ENCODE measurements at regions not wholly inside any gene's neighbourhood (a gene's known extent, or its start where the extent isn't known, plus 50 kb on each side); places are given as distances from the start of the nearest gene placed in this dataset.

DNA sequence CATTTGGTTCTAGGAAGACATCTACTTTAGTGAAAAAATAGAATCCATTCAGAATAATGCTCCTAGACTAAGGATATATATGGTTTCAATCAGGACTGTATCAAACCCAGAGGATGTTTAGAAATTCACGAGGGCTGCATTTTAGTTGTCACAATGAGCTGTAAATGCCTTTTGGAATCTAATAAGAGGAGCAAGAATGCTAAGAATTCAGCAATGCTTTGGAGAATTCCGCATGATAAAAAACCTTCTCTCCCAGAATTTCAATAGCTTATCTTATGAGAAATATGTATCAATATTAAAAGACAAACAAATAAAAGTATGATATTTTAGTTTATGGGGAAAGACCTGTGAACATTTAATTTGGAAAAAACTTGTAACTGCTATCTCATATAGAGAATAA lies 885.1 kb downstream of the ZPLD1 start:
- H3K27me3 Mint-ChIP-seq, result no peaks in the 10 kb centered on the region
- no peak for DNase-seq (ENCODE audit: extremely low spot score, unreplicated experiment)

DNA sequence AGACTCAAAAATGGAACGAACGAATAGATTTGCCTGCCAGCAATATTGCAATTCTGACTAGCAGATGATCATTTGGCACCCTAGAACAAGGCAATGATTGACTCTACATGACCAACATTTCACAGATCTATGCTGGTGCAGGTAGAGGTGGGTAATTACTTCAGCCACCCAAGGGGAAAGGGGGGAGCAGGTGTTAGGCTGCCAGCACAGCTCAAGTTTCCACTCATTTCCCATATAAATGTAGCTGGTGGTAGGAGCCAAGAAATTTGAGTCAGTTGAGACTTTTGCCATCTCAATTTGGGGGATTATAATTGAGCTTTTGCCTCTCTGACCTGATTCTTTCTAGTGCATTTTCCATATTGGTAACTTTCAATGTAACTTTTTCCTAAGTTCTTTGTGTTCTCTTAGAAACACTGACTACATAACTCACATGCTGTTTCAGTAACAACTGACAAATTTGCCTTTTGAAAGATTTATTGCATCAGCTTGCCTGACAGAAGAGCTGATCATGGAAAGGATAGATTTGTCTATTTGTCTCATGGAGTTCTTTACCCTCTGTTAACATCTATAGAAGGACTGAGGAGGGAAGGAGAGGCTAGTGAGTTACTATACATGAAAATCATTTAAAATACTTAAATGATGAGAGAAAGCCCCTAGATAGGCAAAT lies 902.5 kb downstream of the ZPLD1 start:
- Mint-ChIP-seq H3K9me3 (no peaks in the 10 kb centered on the region), H3K4me1 (ENCODE audit: unreplicated experiment) (no peaks in the 10 kb centered on the region), H3K27ac (no peak overlapping the region), H3K4me3 (no peak overlapping the region), H3K36me3 (no peaks in the 10 kb centered on the region), H3K27me3 (no peaks in the 10 kb centered on the region)
- no peak for DNase-seq (ENCODE audit: extremely low spot score, unreplicated experiment)
- TF ChIP-seq, protein P1, sequence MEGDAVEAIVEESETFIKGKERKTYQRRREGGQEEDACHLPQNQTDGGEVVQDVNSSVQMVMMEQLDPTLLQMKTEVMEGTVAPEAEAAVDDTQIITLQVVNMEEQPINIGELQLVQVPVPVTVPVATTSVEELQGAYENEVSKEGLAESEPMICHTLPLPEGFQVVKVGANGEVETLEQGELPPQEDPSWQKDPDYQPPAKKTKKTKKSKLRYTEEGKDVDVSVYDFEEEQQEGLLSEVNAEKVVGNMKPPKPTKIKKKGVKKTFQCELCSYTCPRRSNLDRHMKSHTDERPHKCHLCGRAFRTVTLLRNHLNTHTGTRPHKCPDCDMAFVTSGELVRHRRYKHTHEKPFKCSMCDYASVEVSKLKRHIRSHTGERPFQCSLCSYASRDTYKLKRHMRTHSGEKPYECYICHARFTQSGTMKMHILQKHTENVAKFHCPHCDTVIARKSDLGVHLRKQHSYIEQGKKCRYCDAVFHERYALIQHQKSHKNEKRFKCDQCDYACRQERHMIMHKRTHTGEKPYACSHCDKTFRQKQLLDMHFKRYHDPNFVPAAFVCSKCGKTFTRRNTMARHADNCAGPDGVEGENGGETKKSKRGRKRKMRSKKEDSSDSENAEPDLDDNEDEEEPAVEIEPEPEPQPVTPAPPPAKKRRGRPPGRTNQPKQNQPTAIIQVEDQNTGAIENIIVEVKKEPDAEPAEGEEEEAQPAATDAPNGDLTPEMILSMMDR (conservative IDR thresholded peaks at IDR 0.05), result no peak

More for the DNA sequence above, 885.1 kb downstream of the ZPLD1 start:
- H3K36me3 Mint-ChIP-seq, result no peaks in the 10 kb centered on the region
- TF ChIP-seq, protein P1 (conservative IDR thresholded peaks at IDR 0.05), result no peak
- no peak overlapping the region for H3K27ac Mint-ChIP-seq
- no peak overlapping the region for H3K4me3 Mint-ChIP-seq
- no peaks in the 10 kb centered on the region for H3K4me1 Mint-ChIP-seq (ENCODE audit: unreplicated experiment)
- no peaks in the 10 kb centered on the region for H3K9me3 Mint-ChIP-seq

DNA sequence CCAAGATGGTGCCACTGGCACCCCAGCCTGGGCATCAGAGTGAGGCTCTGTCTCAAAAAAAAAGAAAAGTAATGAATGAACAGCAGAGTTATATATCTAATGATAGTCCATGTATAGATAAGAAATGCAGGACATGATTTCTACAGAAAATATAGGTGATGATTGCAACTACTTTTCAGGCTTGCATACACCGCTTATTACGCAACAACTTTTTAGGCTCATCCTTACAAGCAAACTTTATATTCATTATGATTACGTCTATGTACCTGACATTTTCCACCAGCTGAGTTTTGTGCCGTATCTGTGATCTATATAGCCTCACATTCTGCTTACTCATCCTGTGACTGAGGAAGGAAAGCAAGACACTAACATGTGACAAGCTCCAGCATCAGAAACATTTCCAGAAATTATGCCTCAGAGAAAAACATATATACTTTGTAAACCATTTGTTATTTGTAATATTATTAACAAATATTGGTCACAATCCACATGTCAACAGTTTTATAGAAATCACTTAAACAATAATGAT lies 906.3 kb downstream of the ZPLD1 start:
- no peaks in the 10 kb centered on the region for H3K4me1 Mint-ChIP-seq (ENCODE audit: unreplicated experiment)
- no peaks in the 10 kb centered on the region for H3K9me3 Mint-ChIP-seq
- no peaks in the 10 kb centered on the region for H3K27me3 Mint-ChIP-seq
- TF ChIP-seq, protein P1 (conservative IDR thresholded peaks at IDR 0.05), result no peak
- no peak overlapping the region for H3K27ac Mint-ChIP-seq
- DNase-seq (ENCODE audit: extremely low spot score, unreplicated experiment), result no peak
- no peak overlapping the region for H3K4me3 Mint-ChIP-seq
- no peaks in the 10 kb centered on the region for H3K36me3 Mint-ChIP-seq

DNA sequence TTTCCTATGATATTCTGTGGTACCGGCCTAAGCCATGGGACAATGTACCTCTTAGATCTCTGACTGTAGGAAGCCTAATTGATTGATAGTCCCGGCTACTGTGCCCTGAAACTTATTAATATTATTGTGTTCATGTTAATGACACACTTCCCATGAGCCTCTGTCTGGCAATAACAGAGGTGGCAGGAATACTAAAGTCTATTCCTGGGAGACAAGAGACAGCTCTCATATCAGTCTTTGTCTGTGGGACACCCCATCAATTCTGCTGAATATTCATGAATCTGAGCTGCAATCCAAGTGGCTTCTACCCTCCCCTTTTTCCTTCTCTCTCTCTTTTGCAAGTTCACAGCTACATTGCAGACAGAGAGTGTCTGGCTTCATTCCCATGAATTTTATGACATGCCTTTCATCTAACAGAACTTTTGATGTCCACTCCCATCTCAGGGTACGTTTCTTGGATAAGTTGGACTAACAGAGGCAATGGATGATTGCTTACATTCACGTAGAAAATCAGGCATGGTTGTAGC lies 907.5 kb downstream of the ZPLD1 start:
- Mint-ChIP-seq H3K4me1 (ENCODE audit: unreplicated experiment) (no peaks in the 10 kb centered on the region), H3K27me3 (no peaks in the 10 kb centered on the region), H3K9me3 (no peaks in the 10 kb centered on the region), H3K4me3 (no peak overlapping the region), H3K36me3 (no peaks in the 10 kb centered on the region), H3K27ac (no peak overlapping the region)
- TF ChIP-seq, protein P1 (conservative IDR thresholded peaks at IDR 0.05), result no peak
- DNase-seq (ENCODE audit: extremely low spot score, unreplicated experiment), result no peak

DNA sequence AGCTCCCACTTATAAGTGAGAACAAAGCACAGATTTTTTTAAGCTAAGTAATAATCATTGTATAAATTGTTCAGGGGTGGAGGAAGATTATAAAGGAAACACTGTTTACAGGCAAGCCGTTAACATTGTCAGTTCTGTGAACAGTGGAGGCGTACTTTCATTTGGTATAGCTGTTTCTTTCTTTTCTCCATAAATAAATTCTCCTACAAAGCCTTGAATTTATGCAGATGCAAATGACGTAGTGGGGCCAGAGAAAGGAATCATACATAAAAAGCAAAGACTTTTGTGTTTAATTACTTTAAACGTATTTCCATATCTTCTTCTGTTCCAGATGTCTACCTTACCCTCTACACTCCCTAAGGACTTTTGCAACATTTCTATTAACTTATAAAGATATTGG lies 914.9 kb downstream of the ZPLD1 start:
- DNase-seq (ENCODE audit: extremely low spot score, unreplicated experiment), result no peak
- Mint-ChIP-seq H3K27ac (no peak overlapping the region), H3K36me3 (no peaks in the 10 kb centered on the region), H3K4me1 (ENCODE audit: unreplicated experiment) (no peaks in the 10 kb centered on the region), H3K27me3 (no peaks in the 10 kb centered on the region), H3K9me3 (no peaks in the 10 kb centered on the region), H3K4me3 (no peak overlapping the region)
- TF ChIP-seq, protein P1 (conservative IDR thresholded peaks at IDR 0.05), result no peak

All from type B pancreatic cell (in vitro differentiated cells).